IMR-90 (cell line): ENCODE measurements at regions not wholly inside any gene's neighbourhood (a gene's known extent, or its start where the extent isn't known, plus 50 kb on each side); places are given as distances from the start of the nearest gene placed in this dataset.

Experiments
- ATAC-seq: fragments of 200-7000 bp; cut with Tn5 transposase; 2 replicates; pipeline ENCODE4 v1.9.1; 2020; ENCODE audit warnings: low read depth, mild to moderate bottlenecking, moderate library complexity
- BruUV-seq: library from RNA; stranded (reverse); fragments of 400-500 nt; replicated peaks from 2 replicates; lab custom pipeline; 2021; lab: Mats Ljungman, UMichigan
- CTCF ChIA-PET: fragments of 300-600 bp; formaldehyde crosslinking; extraction: SDS; loops from one replicate; lab custom pipeline; 2021; ENCODE audit warnings: antibody characterized with exemption; lab: Yijun Ruan, JAX
- POLR2A ChIA-PET: fragments of 300-600 bp; sonication (Branson Sonifier 250); formaldehyde crosslinking; loops from one replicate; lab custom pipeline; 2022; ENCODE audit warnings: antibody characterized with exemption; ENCODE audit not compliant: unreplicated experiment; lab: Charles Lee
- DNase-seq: peaks from one replicate; pipeline ENCODE4 v3.0.0; 2013
- H2AFZ ChIP-seq: replicated peaks from 2 replicates; pipeline ENCODE3; 2013; ENCODE audit warnings: low read length, mild to moderate bottlenecking; ENCODE audit not compliant: poor library complexity
- H2AK5ac ChIP-seq: 2 replicates; pipeline ENCODE4 v1.6.1; 2013; ENCODE audit warnings: low read depth, low read length, inconsistent platforms
- H2AK9ac ChIP-seq: replicated peaks from 2 replicates; pipeline ENCODE3; 2013; ENCODE audit warnings: mild to moderate bottlenecking, low read depth, low read length, moderate library complexity; ENCODE audit not compliant: poor library complexity
- H2BK120ac ChIP-seq: 2 replicates; pipeline ENCODE4 v1.6.1; 2013; ENCODE audit warnings: low read depth, low read length, inconsistent platforms
- H2BK15ac ChIP-seq: 3 replicates; pipeline ENCODE4 v1.6.1; 2013; ENCODE audit warnings: low read depth, low read length, inconsistent platforms
- H2BK20ac ChIP-seq: 2 replicates; pipeline ENCODE4 v1.6.1; 2013; ENCODE audit warnings: low read depth, mild to moderate bottlenecking, inconsistent platforms, low read length, moderate library complexity
- H2BK5ac ChIP-seq: 2 replicates; pipeline ENCODE4 v1.6.1; 2013; ENCODE audit warnings: mild to moderate bottlenecking, low read depth, low read length, inconsistent platforms; ENCODE audit not compliant: poor library complexity, severe bottlenecking
- H3K14ac ChIP-seq: replicated peaks from 2 replicates; pipeline ENCODE4 v1.6.1; 2013; ENCODE audit warnings: low read depth, low read length, inconsistent platforms
- H3K18ac ChIP-seq: 2 replicates; pipeline ENCODE4 v1.6.1; 2013; ENCODE audit warnings: low read depth, low read length, control low read depth
- H3K23ac ChIP-seq: 2 replicates; pipeline ENCODE4 v1.6.1; 2013; ENCODE audit warnings: low read depth, low read length, inconsistent platforms
- H3K27ac ChIP-seq: 2 replicates; pipeline ENCODE4 v1.5.1; 2013; ENCODE audit warnings: mild to moderate bottlenecking, control low read depth, low read length; ENCODE audit not compliant: insufficient read depth
- H3K27me3 ChIP-seq: 2 replicates; pipeline ENCODE4 v1.6.1; 2013; ENCODE audit warnings: low read length; ENCODE audit not compliant: control insufficient read depth, insufficient read depth
- H3K36me3 ChIP-seq: 2 replicates; pipeline ENCODE4 v1.6.1; 2013; ENCODE audit warnings: low read length, mixed read lengths; ENCODE audit not compliant: control insufficient read depth, insufficient read depth
- H3K4ac ChIP-seq: 2 replicates; pipeline ENCODE4 v1.6.1; 2013; ENCODE audit warnings: low read depth, low read length, inconsistent platforms
- H3K4me1 ChIP-seq: 2 replicates; pipeline ENCODE4 v1.6.1; 2013; ENCODE audit warnings: low read length, mixed read lengths; ENCODE audit not compliant: control insufficient read depth, insufficient read depth
- H3K4me2 ChIP-seq: 2 replicates; pipeline ENCODE4 v1.6.1; 2013; ENCODE audit warnings: low read depth, mild to moderate bottlenecking, control low read depth, low read length, moderate library complexity
- H3K4me3 ChIP-seq: 2 replicates; pipeline ENCODE4 v1.5.1; 2013; ENCODE audit warnings: low read depth, mild to moderate bottlenecking, control low read depth, low read length, moderate library complexity; ENCODE audit not compliant: insufficient read depth
- H3K56ac ChIP-seq: 2 replicates; pipeline ENCODE4 v1.6.1; 2013; ENCODE audit warnings: low read length, inconsistent platforms; ENCODE audit not compliant: insufficient read depth; ENCODE audit errors: extremely low read depth
- H3K79me1 ChIP-seq, 2 experiments: 2 replicates each; pipeline ENCODE4 v1.6.1; 2013; ENCODE audit warnings: low read length in 2 of 2, inconsistent platforms in 1 of 2, low read depth in 1 of 2
- H3K9ac ChIP-seq: 2 replicates; pipeline ENCODE4 v1.6.1; 2013; ENCODE audit warnings: low read depth, low read length, control low read depth
- H3K9me1 ChIP-seq: 2 replicates; pipeline ENCODE4 v1.6.1; 2013; ENCODE audit warnings: low read length, inconsistent platforms; ENCODE audit not compliant: insufficient read depth
- H3K9me3 ChIP-seq: 2 replicates; pipeline ENCODE4 v1.6.1; 2013; ENCODE audit warnings: low read length; ENCODE audit not compliant: control insufficient read depth, insufficient read depth
- H4K20me1 ChIP-seq: 2 replicates; pipeline ENCODE4 v1.6.1; 2013; ENCODE audit warnings: low read length, inconsistent platforms; ENCODE audit not compliant: insufficient read depth
- H4K5ac ChIP-seq: 2 replicates; pipeline ENCODE4 v1.6.1; 2013; ENCODE audit warnings: mild to moderate bottlenecking, low read depth, low read length, control low read depth
- H4K8ac ChIP-seq, 2 experiments: 2 replicates each; pipeline ENCODE4 v1.6.1; 2013; ENCODE audit warnings: low read depth in 2 of 2, low read length in 2 of 2, control low read depth in 1 of 2, inconsistent platforms in 1 of 2
- H4K91ac ChIP-seq: 2 replicates; pipeline ENCODE4 v1.6.1; 2013; ENCODE audit warnings: low read depth, low read length, inconsistent platforms; ENCODE audit not compliant: insufficient read depth
- FOS ChIP-seq: fragments of 150-350 bp; IDR thresholded peaks from 2 replicates; pipeline ENCODE4 v1.6.1; 2016; ENCODE audit warnings: low read depth, low read length
- MAZ ChIP-seq: IDR thresholded peaks from 2 replicates; pipeline ENCODE4 v1.6.1; 2012; ENCODE audit warnings: low read depth, mild to moderate bottlenecking, low read length, improper control_type of control experiment, moderate library complexity, borderline replicate concordance
- WGBS, 2 experiments: methylation state at CpG; one replicate each; pipeline versions ENCODE4 v1.1.5 to v1.1.7; 2013; ENCODE audit warnings: missing lambda C conversion rate in 2 of 2; ENCODE audit not compliant: insufficient read length in 1 of 2; ENCODE audit errors: extremely low coverage in 2 of 2; 5-methylcytosine and 5-hydroxymethylcytosine counted together
- dilution Hi-C: fragments of 300-500 bp; cut with HindIII; formaldehyde crosslinking; loops from one replicate; pipeline ENCODE4 v1.14.3; 2018; ENCODE audit warnings: low sequenced_read_pairs; ENCODE audit not compliant: unreplicated experiment
- in situ Hi-C: fragments of 300-500 bp; cut with MboI; formaldehyde crosslinking; loops from 3 replicates; pipeline ENCODE4 v1.14.3; 2019; ENCODE audit warnings: low sequenced_read_pairs, inconsistent platforms, mixed read lengths
- intact Hi-C: fragments of 100-400 bp; cut with micrococcal nuclease; formaldehyde crosslinking; loops from 2 replicates; pipeline ENCODE4 v1.10.0; 2022

DNA sequence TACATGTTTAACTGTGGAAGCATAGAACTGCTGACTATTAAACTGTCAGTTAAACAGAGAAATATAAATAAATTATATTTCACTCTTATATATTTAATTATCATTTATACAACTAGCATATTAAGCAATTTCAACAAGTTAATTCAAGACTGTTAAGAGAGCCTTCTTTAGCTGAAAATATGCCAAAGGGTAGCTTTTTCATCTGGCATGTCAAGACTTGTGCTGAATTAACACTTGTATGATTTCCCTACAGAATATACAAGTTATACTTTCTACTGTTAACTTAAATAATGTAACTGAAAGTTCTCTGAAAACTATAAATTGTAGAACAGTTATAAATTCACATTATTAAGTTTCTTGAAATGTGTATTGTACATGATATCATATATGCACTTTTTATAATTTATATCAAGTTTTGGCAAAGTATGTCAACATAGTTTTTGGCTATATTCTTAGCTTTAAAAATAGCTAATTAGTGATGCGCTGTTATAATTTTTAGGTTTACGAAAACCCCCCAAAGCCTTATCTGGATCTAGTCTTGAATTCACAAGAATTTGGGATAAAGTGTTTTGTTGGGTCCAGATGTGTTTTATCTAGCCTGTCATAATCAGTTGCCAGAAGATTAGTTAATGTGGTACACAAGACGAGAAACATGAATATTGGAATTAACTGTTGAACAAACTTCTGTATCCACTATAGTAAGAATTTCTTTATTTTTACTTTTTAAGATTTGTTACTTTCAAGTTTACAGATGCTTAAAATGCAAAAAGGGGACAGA, 231.1 kb upstream of the FOXP2 start:
- Histone ChIP-seq H3K4me3 (no peak overlapping the region), H2AFZ (no peak overlapping the region), H3K9me3 (no peaks in the 10 kb centered on the region), H2AK5ac (no peak overlapping the region), H3K4ac (no peak overlapping the region), H3K27ac (no peak overlapping the region), H2BK15ac (no peak overlapping the region), H3K14ac (no peak overlapping the region), H3K18ac (no peak overlapping the region), H4K5ac (no peak overlapping the region), H4K20me1 (no peaks in the 10 kb centered on the region), H2BK20ac (no peak overlapping the region), H3K9ac (no peak overlapping the region), H3K4me1 (no peaks in the 10 kb centered on the region), H2BK120ac (no peak overlapping the region), H3K27me3 (no peaks in the 10 kb centered on the region), H2AK9ac (no peak overlapping the region), H3K4me2 (no peak overlapping the region), H2BK5ac (no peak overlapping the region), H4K8ac (no peak overlapping the region), H3K56ac (no peak overlapping the region), H3K79me1 (no peaks in the 10 kb centered on the region), H3K23ac (no peak overlapping the region), H4K91ac (no peak overlapping the region), H3K9me1 (no peaks in the 10 kb centered on the region), H3K36me3 (no peaks in the 10 kb centered on the region)
- TF ChIP-seq MAZ (no peak), FOS (no peak)
- CTCF ChIA-PET, result interaction anchor here (1.0 kb wide), 1 partner anchor 163 kb away, joined by 3 read pairs; no protein-coding TSS in a partner anchor
- in situ Hi-C loops, result no loop called here
- intact Hi-C loops, result no loop called here
- POLR2A ChIA-PET, result interaction anchor here (0.6 kb wide), 1 partner anchor 9 kb away, joined by 3 read pairs; no protein-coding TSS in a partner anchor
- ATAC-seq, result no peak
- WGBS, 2 experiments, result no CpG with 5 or more reads among the region's 3 CpGs
- BruUV-seq, result no TSS peak
- DNase-seq, result no peak
- dilution Hi-C loops, result no loop called here
